WI38 (cell line): ENCODE measurements at regions not wholly inside any gene's neighbourhood (a gene's known extent, or its start where the extent isn't known, plus 50 kb on each side); places are given as distances from the start of the nearest gene placed in this dataset.

Source experiments
- H3K4me3 ChIP-seq: 2 replicates; pipeline ENCODE4 v1.5.1; 2011; ENCODE audit warnings: low read depth, mild to moderate bottlenecking, control low read depth, low read length
- CTCF ChIP-seq: IDR thresholded peaks from 2 replicates; pipeline ENCODE4 v1.5.1; 2012; ENCODE audit warnings: low read depth, mild to moderate bottlenecking, control low read depth, low read length

- no peak overlapping the region for H3K4me3 ChIP-seq
- no peak for TF ChIP-seq CTCF
Measured at GRCh38 chr18:76634564-76634963, 139.5 kb upstream of the ZNF516 start.

- no peak for TF ChIP-seq CTCF
- H3K4me3 ChIP-seq = no peak overlapping the region
Measured at GRCh38 chr18:76633588-76634269, 138.7 kb upstream of the ZNF516 start.

- TF ChIP-seq CTCF = no peak
- no peak overlapping the region for H3K4me3 ChIP-seq
Measured at GRCh38 chr18:76627444-76627843, 132.4 kb upstream of the ZNF516 start.

GRCh38 chr18:76626991-76627390 is 131.9 kb upstream of the ZNF516 start:
- no peak overlapping the region for H3K4me3 ChIP-seq
- TF ChIP-seq CTCF = no peak

GRCh38 chr18:76622651-76623050 is 127.6 kb upstream of the ZNF516 start:
- TF ChIP-seq CTCF = no peak
- no peak overlapping the region for H3K4me3 ChIP-seq

GRCh38 chr18:76621782-76622495 is 126.9 kb upstream of the ZNF516 start:
- H3K4me3 ChIP-seq = peak overlapping the region; percentile 17
- TF ChIP-seq CTCF = no peak

GRCh38 chr18:76621226-76621625 is 126.2 kb upstream of the ZNF516 start:
- TF ChIP-seq CTCF = no peak
- H3K4me3 ChIP-seq = peak overlapping the region; percentile 17; the same call in 1 of the 2 replicates
